Iris pigment epithelial cell (primary cell): ENCODE measurements at regions not wholly inside any gene's neighbourhood (a gene's known extent, or its start where the extent isn't known, plus 50 kb on each side); places are given as distances from the start of the nearest gene placed in this dataset.
"Not testable (repeated sequence)": the region's sequence is repeated elsewhere in the genome, so short reads cannot be mapped to it uniquely, and the experiment has no call there.

Experiments used
- DNase-seq: peaks from one replicate; pipeline ENCODE4 v3.0.0-alpha.2; 2011; ENCODE audit warnings: low read depth

GRCh38 chrX:143455046-143455445 is 62.2 kb downstream of the SPANXN3 start:
- DNase-seq = no peak

- DNase-seq = peak; percentile 1
Measured at GRCh38 chrX:143437439-143437838, 79.8 kb downstream of the SPANXN3 start.

GRCh38 chrX:143435916-143436315 is 81.4 kb downstream of the SPANXN3 start:
- no peak for DNase-seq

- no peak for DNase-seq
Measured at GRCh38 chrX:143429811-143430210, 87.5 kb downstream of the SPANXN3 start.

- peak; percentile 5 for DNase-seq
Measured at GRCh38 chrX:143429131-143429530, 88.1 kb downstream of the SPANXN3 start.

GRCh38 chrX:143401160-143401559 is 116.1 kb downstream of the SPANXN3 start:
- no peak for DNase-seq

- DNase-seq = no peak
Measured at GRCh38 chrX:143378851-143379250, 138.4 kb downstream of the SPANXN3 start.

- DNase-seq = no peak
Measured at GRCh38 chrX:143363419-143363818, 153.9 kb downstream of the SPANXN3 start.

- DNase-seq = no peak
Measured at GRCh38 chrX:143340190-143340589, 177.1 kb downstream of the SPANXN3 start.

- DNase-seq = no peak
Measured at GRCh38 chrX:143336261-143336660, 181.0 kb downstream of the SPANXN3 start.

- no peak for DNase-seq
Measured at GRCh38 chrX:143319526-143319925, 197.7 kb downstream of the SPANXN3 start.

- not testable (repeated sequence) for DNase-seq
Measured at GRCh38 chrX:143318857-143319256, 198.4 kb downstream of the SPANXN3 start.

GRCh38 chrX:143306991-143307937 is 210.0 kb downstream of the SPANXN3 start:
- DNase-seq = no peak

- DNase-seq = no peak
Measured at GRCh38 chrX:143304518-143304917, 212.8 kb downstream of the SPANXN3 start.

GRCh38 chrX:143304025-143304424 is 213.2 kb downstream of the SPANXN3 start:
- DNase-seq = no peak

GRCh38 chrX:143298663-143299241 is 218.5 kb downstream of the SPANXN3 start:
- DNase-seq = no peak

- DNase-seq = no peak
Measured at GRCh38 chrX:143296521-143296920, 220.8 kb downstream of the SPANXN3 start.

- DNase-seq = no peak
Measured at GRCh38 chrX:143287236-143287635, 230.0 kb downstream of the SPANXN3 start.

GRCh38 chrX:143270317-143270716 is 244.6 kb downstream of the SPANXN4 start:
- no peak for DNase-seq

- DNase-seq = not testable (repeated sequence)
Measured at GRCh38 chrX:143244593-143244992, 218.9 kb downstream of the SPANXN4 start.

- no peak for DNase-seq
Measured at GRCh38 chrX:143240658-143241057, 214.9 kb downstream of the SPANXN4 start.

- no peak for DNase-seq
Measured at GRCh38 chrX:143231492-143231891, 205.8 kb downstream of the SPANXN4 start.

- not testable (repeated sequence) for DNase-seq
Measured at GRCh38 chrX:143228600-143228999, 202.9 kb downstream of the SPANXN4 start.
